Esophagus squamous epithelium (tissue), 4 donors: ENCODE measurements at regions not wholly inside any gene's neighbourhood (a gene's known extent, or its start where the extent isn't known, plus 50 kb on each side); places are given as distances from the start of the nearest gene placed in this dataset.

ENCODE experiments used
- POLR2A ChIP-seq, 4 donors: fragments of 450-650 bp; IDR thresholded peaks; one replicate each; pipeline ENCODE4 v1.6.1; 2017; ENCODE audit warnings: antibody characterized with exemption in 4 of 4, mild to moderate bottlenecking in 4 of 4, moderate library complexity in 3 of 4
- TF ChIP-seq, protein P1 (sequence below), 6 experiments: fragments of 450-650 bp in 4 of 6; fragments of 200-600 bp in 2 of 6; sonication (generic) in 2 of 6; IDR thresholded peaks; one replicate each; pipeline ENCODE4 v1.5.1; 2016 to 2019; ENCODE audit warnings: antibody characterized with exemption in 6 of 6, mild to moderate bottlenecking in 4 of 6, moderate library complexity in 4 of 6

DNA sequence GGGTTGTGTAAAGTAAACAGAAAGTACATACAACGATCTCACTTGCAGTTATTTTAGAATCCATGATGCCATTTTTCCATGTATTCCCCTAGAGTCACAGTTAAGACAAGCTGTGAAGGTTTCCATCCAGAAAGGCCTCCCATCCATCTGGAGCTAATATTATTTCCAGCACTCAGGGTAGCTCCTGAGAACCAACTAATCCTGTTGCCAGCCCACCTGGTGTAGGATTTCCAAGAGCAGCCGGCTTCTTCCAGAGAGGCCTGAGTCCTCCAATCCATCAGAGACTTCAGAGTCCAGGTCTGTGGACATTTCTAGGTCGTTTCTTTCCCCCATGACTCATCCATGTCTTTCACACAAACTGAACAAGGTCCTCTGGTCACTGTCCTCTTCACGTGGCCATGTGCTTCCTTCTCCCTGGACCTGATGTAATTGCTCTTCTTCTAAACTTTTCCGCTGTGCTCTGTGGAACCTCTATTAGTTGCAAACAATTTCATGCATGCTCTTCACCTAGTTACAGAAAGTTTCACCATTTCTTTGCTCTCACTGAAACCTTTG lies 270.3 kb upstream of the TMTC4 start:
- TF ChIP-seq, protein P1, sequence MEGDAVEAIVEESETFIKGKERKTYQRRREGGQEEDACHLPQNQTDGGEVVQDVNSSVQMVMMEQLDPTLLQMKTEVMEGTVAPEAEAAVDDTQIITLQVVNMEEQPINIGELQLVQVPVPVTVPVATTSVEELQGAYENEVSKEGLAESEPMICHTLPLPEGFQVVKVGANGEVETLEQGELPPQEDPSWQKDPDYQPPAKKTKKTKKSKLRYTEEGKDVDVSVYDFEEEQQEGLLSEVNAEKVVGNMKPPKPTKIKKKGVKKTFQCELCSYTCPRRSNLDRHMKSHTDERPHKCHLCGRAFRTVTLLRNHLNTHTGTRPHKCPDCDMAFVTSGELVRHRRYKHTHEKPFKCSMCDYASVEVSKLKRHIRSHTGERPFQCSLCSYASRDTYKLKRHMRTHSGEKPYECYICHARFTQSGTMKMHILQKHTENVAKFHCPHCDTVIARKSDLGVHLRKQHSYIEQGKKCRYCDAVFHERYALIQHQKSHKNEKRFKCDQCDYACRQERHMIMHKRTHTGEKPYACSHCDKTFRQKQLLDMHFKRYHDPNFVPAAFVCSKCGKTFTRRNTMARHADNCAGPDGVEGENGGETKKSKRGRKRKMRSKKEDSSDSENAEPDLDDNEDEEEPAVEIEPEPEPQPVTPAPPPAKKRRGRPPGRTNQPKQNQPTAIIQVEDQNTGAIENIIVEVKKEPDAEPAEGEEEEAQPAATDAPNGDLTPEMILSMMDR (IDR thresholded peaks at IDR 0.05), result no peak
- no peak for TF ChIP-seq POLR2A (IDR thresholded peaks at IDR 0.05)
